NB4 (cell line): ENCODE measurements at regions not wholly inside any gene's neighbourhood (a gene's known extent, or its start where the extent isn't known, plus 50 kb on each side); places are given as distances from the start of the nearest gene placed in this dataset.

ENCODE experiments used
- DNase-seq: peaks from one replicate; pipeline ENCODE4 v3.0.0; 2010; ENCODE audit warnings: low read depth
- H3K4me3 ChIP-seq: one replicate; pipeline ENCODE4 v1.5.1; 2011; ENCODE audit warnings: mild to moderate bottlenecking, low read depth, low read length, moderate library complexity
- MYC ChIP-seq: IDR thresholded peaks from 2 replicates; pipeline ENCODE4 v1.6.1; 2011; ENCODE audit warnings: low read depth, low read length
- POLR2A ChIP-seq: IDR thresholded peaks from 2 replicates; pipeline ENCODE4 v1.6.1; 2011; ENCODE audit warnings: mild to moderate bottlenecking; ENCODE audit not compliant: insufficient read length; ENCODE audit errors: extremely low read depth
- TF ChIP-seq, protein P1 (sequence below): IDR thresholded peaks from one replicate; pipeline ENCODE4 v1.5.1; 2012; ENCODE audit warnings: low read depth, low read length
- TF ChIP-seq, protein P2 (sequence below): IDR thresholded peaks from 2 replicates; pipeline ENCODE4 v1.6.1; 2011; ENCODE audit warnings: low read depth, low read length

DNA sequence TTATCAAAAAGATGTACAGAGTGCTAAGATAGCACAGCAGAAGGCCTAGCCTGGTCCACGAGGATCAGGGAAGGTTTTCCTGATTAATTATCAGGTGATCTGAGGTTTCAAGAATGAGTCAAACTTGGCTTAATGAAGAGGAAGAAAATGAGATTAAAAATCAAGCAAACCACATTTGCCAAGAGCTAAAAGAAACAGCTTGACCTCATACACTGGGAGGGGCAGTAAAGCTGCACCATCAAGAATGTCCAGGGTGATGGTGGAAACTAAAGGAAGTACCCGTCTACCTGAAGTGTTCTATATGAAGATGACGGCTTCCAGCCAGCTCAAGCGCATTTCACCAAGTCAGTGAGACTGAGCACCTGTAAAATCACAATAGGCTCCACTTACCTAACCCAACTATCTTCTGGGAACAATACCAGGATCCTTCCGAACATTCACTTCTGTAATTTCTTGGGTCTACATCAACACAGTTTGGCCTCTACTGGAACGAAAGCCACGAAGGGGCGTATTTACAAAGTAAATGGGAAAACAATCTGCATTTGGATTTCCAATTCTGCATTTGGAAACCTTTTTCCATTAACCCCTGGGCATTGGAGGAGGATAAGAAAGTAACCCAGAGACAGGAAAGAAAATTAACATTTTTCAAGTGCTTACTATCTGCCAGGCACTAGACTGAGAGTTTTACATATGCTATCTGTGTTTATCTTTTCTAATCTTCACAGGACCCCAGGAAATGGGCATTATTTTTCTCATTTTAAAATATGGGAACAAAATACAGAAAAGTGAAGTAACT, 114.0 kb upstream of the DCLK2 start:
- no peak for DNase-seq

DNA sequence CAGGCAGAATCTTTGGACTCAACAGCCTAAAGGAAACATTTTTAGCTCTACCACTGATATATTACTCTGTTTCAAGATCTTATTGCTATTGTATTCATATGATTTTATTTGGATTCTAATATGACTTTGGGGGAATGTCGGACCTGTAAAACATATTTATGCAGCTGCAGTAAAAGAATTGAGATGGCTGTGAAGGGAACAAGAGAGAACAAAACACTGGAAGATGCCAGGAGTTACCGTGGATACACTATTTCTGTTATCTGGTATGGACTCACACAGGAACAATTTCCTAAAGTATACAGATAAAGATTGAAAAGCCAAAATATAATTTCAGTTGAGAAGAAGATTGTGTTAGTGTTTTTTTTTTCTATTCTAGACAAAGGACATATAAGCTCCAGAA, 113.0 kb upstream of the DCLK2 start:
- H3K4me3 ChIP-seq, result no peak overlapping the region
- no peak for DNase-seq
- TF ChIP-seq, protein P1, sequence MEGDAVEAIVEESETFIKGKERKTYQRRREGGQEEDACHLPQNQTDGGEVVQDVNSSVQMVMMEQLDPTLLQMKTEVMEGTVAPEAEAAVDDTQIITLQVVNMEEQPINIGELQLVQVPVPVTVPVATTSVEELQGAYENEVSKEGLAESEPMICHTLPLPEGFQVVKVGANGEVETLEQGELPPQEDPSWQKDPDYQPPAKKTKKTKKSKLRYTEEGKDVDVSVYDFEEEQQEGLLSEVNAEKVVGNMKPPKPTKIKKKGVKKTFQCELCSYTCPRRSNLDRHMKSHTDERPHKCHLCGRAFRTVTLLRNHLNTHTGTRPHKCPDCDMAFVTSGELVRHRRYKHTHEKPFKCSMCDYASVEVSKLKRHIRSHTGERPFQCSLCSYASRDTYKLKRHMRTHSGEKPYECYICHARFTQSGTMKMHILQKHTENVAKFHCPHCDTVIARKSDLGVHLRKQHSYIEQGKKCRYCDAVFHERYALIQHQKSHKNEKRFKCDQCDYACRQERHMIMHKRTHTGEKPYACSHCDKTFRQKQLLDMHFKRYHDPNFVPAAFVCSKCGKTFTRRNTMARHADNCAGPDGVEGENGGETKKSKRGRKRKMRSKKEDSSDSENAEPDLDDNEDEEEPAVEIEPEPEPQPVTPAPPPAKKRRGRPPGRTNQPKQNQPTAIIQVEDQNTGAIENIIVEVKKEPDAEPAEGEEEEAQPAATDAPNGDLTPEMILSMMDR, result no peak
- TF ChIP-seq, protein P2, sequence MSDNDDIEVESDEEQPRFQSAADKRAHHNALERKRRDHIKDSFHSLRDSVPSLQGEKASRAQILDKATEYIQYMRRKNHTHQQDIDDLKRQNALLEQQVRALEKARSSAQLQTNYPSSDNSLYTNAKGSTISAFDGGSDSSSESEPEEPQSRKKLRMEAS, result no peak
- TF ChIP-seq MYC (no peak), POLR2A (no peak)

More for the DNA sequence above, 114.0 kb upstream of the DCLK2 start:
- TF ChIP-seq POLR2A (no peak), MYC (no peak)
- TF ChIP-seq, protein P2, result no peak
- TF ChIP-seq, protein P1, result no peak
- H3K4me3 ChIP-seq, result no peak overlapping the region

DNA sequence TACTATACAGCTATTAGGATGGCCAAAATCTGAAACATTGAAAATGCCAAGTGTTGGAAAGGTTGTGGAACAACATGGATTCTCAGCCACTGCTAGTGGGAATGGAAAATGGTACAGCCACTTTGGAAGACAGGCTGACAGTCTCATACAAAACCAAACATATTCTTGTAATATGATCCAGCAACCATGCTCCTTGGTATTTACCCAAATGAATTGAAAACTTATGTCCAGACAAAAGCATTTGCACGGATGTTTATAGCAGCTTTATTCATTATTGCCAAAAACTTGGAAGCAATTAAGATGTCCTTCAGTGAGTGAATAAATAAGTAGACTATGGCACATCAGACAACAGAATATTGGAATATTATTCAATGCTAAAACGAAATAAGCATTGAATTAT, 105.8 kb upstream of the DCLK2 start:
- no peak overlapping the region for H3K4me3 ChIP-seq
- no peak for DNase-seq
- TF ChIP-seq, protein P2, result no peak
- TF ChIP-seq, protein P1, result no peak
- no peak for TF ChIP-seq POLR2A
- no peak for TF ChIP-seq MYC

DNA sequence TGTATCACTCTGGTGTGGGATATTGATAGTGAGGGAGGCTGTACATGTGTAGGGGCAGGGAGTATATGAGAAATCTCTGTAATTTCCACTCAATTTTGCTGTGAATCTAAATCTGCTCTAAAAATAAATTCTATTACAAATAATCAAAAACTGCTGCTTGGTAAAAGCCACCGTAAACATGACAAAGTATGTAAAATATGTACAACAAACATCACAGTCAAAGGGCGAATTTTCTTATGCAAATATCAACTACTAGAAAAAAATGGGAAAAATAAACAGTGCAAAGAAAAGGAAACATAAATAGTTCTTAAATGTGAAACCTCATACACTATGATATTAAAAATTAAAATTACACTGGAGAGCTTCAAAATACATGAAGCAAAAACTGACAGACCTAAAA, 105.1 kb upstream of the DCLK2 start:
- no peak overlapping the region for H3K4me3 ChIP-seq
- DNase-seq, result no peak
- TF ChIP-seq MYC (no peak), POLR2A (no peak)
- TF ChIP-seq, protein P1, result no peak
- TF ChIP-seq, protein P2, result no peak

DNA sequence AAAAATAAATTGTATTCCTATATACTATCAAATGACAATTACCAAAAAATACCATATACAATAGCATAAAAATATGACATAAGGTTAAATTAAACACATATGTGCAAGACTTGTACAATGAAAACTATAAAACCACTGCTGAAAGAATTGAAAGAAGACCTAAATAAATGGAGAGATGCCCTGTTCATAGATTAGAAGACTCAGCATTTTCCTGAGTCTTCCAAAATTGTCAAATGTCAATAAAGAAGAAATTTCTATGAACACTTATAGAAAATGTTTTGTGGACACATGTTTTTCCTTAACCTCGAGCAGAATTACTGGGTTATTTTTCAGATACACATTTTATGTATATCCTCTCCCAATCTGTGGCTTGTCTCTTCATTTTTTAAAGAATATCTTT, 103.1 kb upstream of the DCLK2 start:
- TF ChIP-seq, protein P2, result no peak
- TF ChIP-seq, protein P1, result no peak
- H3K4me3 ChIP-seq, result no peak overlapping the region
- DNase-seq, result no peak
